ENCODE measurements at regions not wholly inside any gene's neighbourhood (a gene's known extent, or its start where the extent isn't known, plus 50 kb on each side); places are given as distances from the start of the nearest gene placed in this dataset.
"Not testable (repeated sequence)": the region's sequence is repeated elsewhere in the genome, so short reads cannot be mapped to it uniquely, and the experiment has no call there.

GRCh38 chr13:86051134-86052103 is 252.2 kb upstream of the SLITRK6 start:
- DNase-seq: peak; percentile 11

GRCh38 chr13:86038490-86038889 is 239.3 kb upstream of the SLITRK6 start:
- DNase-seq: no peak

- DNase-seq: peak; percentile 13
Measured at GRCh38 chr13:86020351-86021002, 221.3 kb upstream of the SLITRK6 start.

GRCh38 chr13:86006317-86006716 is 207.1 kb upstream of the SLITRK6 start:
- DNase-seq: no peak

- DNase-seq: no peak
Measured at GRCh38 chr13:86003029-86003428, 203.8 kb upstream of the SLITRK6 start.

GRCh38 chr13:86000546-86000945 is 201.3 kb upstream of the SLITRK6 start:
- DNase-seq: no peak

- DNase-seq: no peak
Measured at GRCh38 chr13:85997587-85997986, 198.4 kb upstream of the SLITRK6 start.

GRCh38 chr13:85995788-85996418 is 196.7 kb upstream of the SLITRK6 start:
- no peak for DNase-seq

- no peak for DNase-seq
Measured at GRCh38 chr13:85993567-85993966, 194.3 kb upstream of the SLITRK6 start.

GRCh38 chr13:85990397-85990796 is 191.2 kb upstream of the SLITRK6 start:
- no peak for DNase-seq

GRCh38 chr13:85985797-85986196 is 186.6 kb upstream of the SLITRK6 start:
- DNase-seq: no peak

GRCh38 chr13:85982102-85982501 is 182.9 kb upstream of the SLITRK6 start:
- no peak for DNase-seq

- not testable (repeated sequence) for DNase-seq
Measured at GRCh38 chr13:85980447-85980846, 181.2 kb upstream of the SLITRK6 start.

GRCh38 chr13:85976242-85976641 is 177.0 kb upstream of the SLITRK6 start:
- no peak for DNase-seq

- DNase-seq: no peak
Measured at GRCh38 chr13:85974608-85975366, 175.6 kb upstream of the SLITRK6 start.

- no peak for DNase-seq
Measured at GRCh38 chr13:85970727-85971126, 171.5 kb upstream of the SLITRK6 start.

GRCh38 chr13:85969331-85969730 is 170.1 kb upstream of the SLITRK6 start:
- no peak for DNase-seq

GRCh38 chr13:85935868-85936467 is 136.7 kb upstream of the SLITRK6 start:
- no peak for DNase-seq

- no peak for DNase-seq
Measured at GRCh38 chr13:85930108-85930507, 130.9 kb upstream of the SLITRK6 start.

- DNase-seq: no peak
Measured at GRCh38 chr13:85910962-85911361, 111.7 kb upstream of the SLITRK6 start.

GRCh38 chr13:85900521-85900920 is 101.3 kb upstream of the SLITRK6 start:
- no peak for DNase-seq
